Activated B cell treated with CpG ODN at 0.5 μM for 24 hours (primary cell): ENCODE measurements at regions not wholly inside any gene's neighbourhood (a gene's known extent, or its start where the extent isn't known, plus 50 kb on each side); places are given as distances from the start of the nearest gene placed in this dataset.

Source experiments
- ATAC-seq: fragments of 200-7000 bp; cut with Tn5 transposase; one replicate; pipeline ENCODE4 v1.10.0; 2021; ENCODE audit warnings: low read depth, mild to moderate bottlenecking, moderate library complexity
- CTCF ChIA-PET: fragments of 350-600 bp; sonication (Branson Sonifier 250); formaldehyde crosslinking; loops from one replicate; lab custom pipeline; 2021; ENCODE audit warnings: antibody characterized with exemption; lab: Charles Lee
- POLR2A ChIA-PET: fragments of 350-600 bp; sonication (Branson Sonifier 250); formaldehyde crosslinking; loops from one replicate; lab custom pipeline; 2021; ENCODE audit warnings: antibody characterized with exemption; lab: Charles Lee
- DNase-seq: peaks from one replicate; pipeline ENCODE4 v3.0.0; 2022
- H3K27ac Mint-ChIP-seq: one replicate; pipeline ENCODE4 v1.8.0; 2020; ENCODE audit warnings: mixed read lengths
- H3K27me3 Mint-ChIP-seq: one replicate; pipeline ENCODE4 v1.8.0; 2021; ENCODE audit warnings: mixed read lengths
- H3K36me3 Mint-ChIP-seq: one replicate; pipeline ENCODE4 v1.8.0; 2021; ENCODE audit warnings: low read depth, mixed read lengths
- H3K4me1 Mint-ChIP-seq: one replicate; pipeline ENCODE4 v1.8.0; 2021; ENCODE audit warnings: mixed read lengths
- H3K4me3 Mint-ChIP-seq: one replicate; pipeline ENCODE4 v1.8.0; 2020; ENCODE audit warnings: mild to moderate bottlenecking, mixed read lengths
- H3K9me3 Mint-ChIP-seq: one replicate; pipeline ENCODE4 v1.8.0; 2020; ENCODE audit warnings: mixed read lengths
- CTCF ChIP-seq: fragments of 200-600 bp; IDR thresholded peaks from one replicate; pipeline ENCODE4 v1.8.0; 2022; ENCODE audit warnings: antibody characterized with exemption, mild to moderate bottlenecking
- intact Hi-C: fragments of 100-400 bp; cut with micrococcal nuclease; formaldehyde crosslinking; loops from one replicate; pipeline ENCODE4 v1.15.1; 2024

- DNase-seq (no peak), ATAC-seq (no peak)
- Mint-ChIP-seq H3K27me3 (peaks cover 10% of the 10 kb centered on the region), H3K36me3 (no peaks in the 10 kb centered on the region), H3K4me3 (no peak overlapping the region), H3K27ac (no peak overlapping the region), H3K4me1 (no peaks in the 10 kb centered on the region), H3K9me3 (no peaks in the 10 kb centered on the region)
- intact Hi-C loops: no loop called here
- ChIA-PET POLR2A (no interaction called here), CTCF (no interaction called here)
- no peak for TF ChIP-seq CTCF
These were observed 53.7 kb upstream of the CFAP20DC start for GRCh38 chr3:59103552-59103951.

GRCh38 chr3:59101231-59101736 is 51.5 kb upstream of the CFAP20DC start:
- Mint-ChIP-seq H3K9me3 (peaks cover 7% of the 10 kb centered on the region), H3K27ac (no peak overlapping the region), H3K36me3 (no peaks in the 10 kb centered on the region), H3K4me3 (no peak overlapping the region), H3K4me1 (no peaks in the 10 kb centered on the region), H3K27me3 (peaks cover 10% of the 10 kb centered on the region)
- TF ChIP-seq CTCF: no peak
- no peak for ATAC-seq
- ChIA-PET POLR2A (no interaction called here), CTCF (no interaction called here)
- no peak for DNase-seq
- intact Hi-C loops: no loop called here
